RCC 7860 (cell line): ENCODE measurements at regions not wholly inside any gene's neighbourhood (a gene's known extent, or its start where the extent isn't known, plus 50 kb on each side); places are given as distances from the start of the nearest gene placed in this dataset.
"Not testable (repeated sequence)": the region's sequence is repeated elsewhere in the genome, so short reads cannot be mapped to it uniquely, and the experiment has no call there.

Source experiments
- DNase-seq: peaks from one replicate; pipeline ENCODE4 v3.0.0-alpha.2; 2015; ENCODE audit warnings: low spot score
- FAIRE-seq: peaks from 2 replicates; lab custom pipeline; 2012; peaks lifted over from hg19 to GRCh38; lab: Jason Lieb, UNC

DNA sequence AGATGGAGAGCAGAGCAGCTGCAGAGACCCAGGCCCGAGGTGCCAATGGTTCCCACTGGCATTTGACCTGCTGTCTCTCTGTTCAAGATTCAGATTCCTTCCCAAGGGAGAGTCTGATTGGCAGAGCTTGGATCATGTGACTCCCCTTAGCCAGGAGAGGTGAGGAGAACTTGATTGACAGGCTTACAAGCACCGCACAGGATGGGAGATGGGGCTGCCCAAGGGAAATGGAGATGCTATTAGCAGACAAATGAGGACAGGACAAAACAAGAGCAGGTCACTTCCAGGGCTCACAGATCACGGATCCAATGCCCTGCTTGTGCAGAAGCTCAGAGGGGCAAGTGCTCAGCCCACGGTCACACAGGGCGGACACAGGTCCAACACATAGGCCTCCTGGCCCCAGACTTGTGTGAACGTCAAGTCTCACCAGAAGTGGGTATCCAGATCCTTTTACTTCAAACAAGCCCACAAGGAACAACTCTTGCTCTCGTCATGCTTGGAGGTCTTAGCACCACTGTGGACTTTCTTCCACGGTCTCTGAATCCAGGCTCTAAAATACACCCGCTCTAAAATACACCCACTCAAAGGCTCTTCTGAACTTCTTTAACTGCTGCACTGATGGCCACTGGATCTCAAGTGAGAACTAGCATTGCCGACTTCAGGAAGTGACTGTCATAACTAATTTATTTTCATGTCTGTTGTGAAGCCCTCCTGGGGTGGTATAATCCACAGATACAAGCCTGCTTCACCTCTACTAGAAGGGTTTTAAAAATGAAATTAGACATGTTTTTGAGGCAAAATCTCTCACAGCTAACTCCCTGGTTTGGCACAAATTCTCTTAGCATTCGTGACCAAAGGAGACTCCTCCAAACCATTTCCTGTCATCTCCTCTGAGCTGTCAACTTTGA lies 274.9 kb downstream of the RRAGC start:
- no peak for DNase-seq
- FAIRE-seq = no peak

DNA sequence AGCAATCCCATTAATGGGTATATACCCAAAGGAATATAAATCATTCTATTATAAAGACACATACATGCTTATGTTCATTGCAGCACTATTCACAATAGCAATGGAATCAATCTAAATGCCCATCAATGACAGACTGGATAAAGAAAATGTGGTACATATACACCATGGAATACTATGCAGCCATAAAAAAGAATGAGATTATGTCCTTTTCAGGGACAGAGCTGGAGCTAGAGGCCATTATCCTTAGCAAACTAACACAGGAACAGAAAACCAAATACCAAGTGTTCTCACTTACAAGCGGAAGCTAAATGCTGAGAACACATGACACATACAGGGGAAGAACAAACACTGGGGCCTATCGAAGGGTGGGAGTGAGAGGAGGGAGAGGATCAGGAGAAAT lies 276.3 kb downstream of the RRAGC start:
- DNase-seq, FAIRE-seq: not testable (repeated sequence)

DNA sequence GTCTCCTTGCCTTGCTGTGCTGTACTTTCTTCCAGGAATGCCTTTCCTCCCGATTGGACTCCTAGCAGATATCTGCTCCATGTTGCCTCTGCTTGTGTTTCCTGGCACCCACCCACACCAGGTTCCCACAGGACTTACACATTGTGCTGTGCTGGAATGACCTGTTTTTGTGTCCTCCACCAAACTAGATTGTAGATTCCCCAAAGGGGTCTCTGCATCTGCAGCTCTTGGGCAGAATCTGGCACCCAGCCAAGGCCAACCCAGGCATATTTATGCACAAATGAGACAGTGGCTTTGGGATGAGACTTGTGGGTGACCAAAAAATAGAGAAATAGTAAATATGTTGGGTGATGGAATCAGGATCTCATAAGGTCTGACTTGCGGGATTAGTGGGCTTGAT lies 278.2 kb downstream of the RRAGC start:
- FAIRE-seq (no peak), DNase-seq (no peak)

DNA sequence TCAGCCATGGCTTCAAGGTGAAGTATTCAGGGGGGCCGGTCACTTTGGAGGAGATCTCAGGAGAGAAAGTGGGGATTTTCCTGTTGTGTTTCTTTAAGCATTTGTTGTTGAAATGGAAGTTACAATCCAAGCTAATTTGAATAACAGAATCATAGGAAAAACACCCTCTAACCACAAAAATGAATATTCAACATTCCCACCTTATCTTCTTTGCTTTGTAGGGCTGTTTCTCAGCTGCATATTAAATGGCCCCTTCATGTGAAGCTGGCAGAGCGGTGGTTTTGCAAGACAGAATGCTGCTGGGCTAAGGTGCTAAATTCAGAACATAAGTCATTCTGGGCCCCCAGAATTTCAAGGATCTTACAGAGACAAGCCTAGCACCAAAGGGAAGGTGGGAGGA lies 279.0 kb downstream of the RRAGC start:
- FAIRE-seq (no peak), DNase-seq (no peak)

DNA sequence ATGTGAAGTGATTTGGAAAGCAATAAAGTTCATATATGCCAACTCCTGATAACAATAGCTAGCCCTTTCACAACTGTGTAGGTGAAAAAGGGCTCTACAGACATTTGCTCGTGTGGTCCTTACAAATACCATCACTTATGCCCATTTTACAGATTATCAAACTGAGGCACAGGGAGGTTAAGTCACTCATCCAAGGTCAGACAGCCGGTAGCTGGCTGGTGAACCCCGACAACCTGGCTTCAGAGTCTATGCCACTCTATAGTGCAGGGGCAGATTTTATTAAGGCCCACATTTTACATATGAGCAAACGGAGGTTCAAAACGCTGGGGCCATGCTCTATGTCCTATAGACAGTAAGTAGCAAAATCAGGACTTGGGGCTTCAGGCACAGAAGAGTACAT lies 280.5 kb downstream of the RRAGC start:
- FAIRE-seq = no peak

DNA sequence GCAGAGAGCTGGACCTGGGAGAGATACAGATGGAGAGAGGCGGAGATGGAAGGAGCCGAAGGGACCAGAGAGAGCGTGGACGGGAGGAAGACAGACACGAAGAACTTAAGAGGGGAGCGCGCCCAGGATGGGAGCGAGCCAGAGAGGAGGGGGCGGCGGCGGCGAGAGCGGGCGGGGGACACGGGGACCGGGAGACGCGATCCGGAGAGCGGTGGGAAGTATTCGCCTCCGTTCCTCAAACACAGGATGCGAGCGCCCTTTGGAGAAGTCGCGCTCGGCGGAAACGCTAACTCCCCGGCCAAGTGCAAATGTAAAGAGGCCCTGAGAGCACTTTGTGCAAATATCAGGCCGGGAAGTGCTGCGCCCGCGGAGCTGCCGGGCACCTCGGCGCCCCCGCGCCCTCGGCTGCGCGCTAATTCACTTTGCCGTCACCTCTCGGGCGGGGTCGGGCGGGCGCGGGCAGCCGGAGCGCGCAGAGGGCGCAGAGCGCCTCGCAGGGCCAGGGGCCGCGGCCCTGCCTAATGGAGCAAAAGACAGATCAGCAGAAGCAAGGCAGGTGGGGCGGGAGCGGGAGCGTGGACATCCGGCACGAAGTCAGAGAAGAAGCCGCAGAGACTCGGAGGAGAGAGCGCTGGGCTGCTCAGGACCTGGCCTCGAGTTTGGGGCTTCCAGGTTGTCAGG lies 281.2 kb downstream of the RRAGC start:
- no peak for DNase-seq
- no peak for FAIRE-seq

More for the DNA sequence above, 280.5 kb downstream of the RRAGC start:
- no peak for DNase-seq

DNA sequence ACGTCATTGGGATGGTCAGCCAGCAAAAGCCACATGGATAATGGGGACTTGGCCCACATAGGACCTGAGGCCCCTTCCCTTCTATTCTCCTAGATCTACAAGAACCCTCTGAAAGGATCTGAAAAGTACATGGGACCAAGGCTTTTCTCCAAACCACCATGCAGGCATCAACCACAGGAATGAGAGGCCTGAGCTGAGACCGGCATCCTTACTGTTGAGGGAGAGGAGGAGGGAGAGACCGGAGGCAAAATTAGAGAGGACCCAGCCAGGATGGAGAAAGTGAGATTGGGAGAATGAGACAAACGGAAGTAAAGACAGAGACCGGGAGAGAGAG lies 281.7 kb downstream of the RRAGC start:
- no peak for DNase-seq
- FAIRE-seq = no peak

DNA sequence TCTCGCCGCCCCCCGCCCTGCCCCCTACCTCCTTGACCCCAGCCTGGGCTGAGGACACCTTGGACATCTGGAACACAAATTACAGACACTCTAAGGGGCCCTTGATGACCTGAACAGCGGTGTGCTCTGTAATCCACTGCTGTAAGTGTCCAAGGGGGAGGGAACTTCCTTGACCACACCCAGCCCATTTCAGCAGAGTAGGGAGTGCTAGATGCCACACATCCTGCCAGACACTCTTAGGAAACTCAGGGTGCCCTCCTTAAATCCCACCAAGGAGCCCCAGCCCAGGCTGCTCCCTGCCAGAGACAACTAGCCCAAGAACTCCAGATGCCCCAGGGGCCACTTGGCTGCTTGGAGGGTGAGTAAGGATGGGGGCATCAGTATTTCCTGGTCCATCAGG lies 282.2 kb downstream of the RRAGC start:
- no peak for FAIRE-seq
- DNase-seq = no peak

DNA sequence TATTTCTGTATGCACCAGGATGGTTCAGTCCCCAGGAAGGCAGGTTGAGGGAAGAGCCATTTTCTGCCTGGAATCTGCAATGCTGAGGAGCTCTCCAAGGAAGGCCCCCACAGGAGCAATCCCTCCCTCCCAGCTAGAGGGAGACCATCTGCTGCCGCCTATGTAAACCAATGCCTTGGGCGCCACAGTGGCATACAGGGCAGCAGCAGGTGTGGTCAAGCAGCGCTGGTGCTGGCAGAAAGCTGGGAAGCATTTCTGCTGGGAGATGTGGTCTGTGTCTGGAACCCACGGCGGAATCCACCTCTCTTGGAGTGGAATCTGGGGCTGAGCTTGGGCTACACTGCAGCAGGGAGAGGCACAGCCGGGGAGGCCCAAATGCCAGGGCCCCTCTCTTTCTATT lies 283.3 kb downstream of the RRAGC start:
- FAIRE-seq (no peak), DNase-seq (no peak)

DNA sequence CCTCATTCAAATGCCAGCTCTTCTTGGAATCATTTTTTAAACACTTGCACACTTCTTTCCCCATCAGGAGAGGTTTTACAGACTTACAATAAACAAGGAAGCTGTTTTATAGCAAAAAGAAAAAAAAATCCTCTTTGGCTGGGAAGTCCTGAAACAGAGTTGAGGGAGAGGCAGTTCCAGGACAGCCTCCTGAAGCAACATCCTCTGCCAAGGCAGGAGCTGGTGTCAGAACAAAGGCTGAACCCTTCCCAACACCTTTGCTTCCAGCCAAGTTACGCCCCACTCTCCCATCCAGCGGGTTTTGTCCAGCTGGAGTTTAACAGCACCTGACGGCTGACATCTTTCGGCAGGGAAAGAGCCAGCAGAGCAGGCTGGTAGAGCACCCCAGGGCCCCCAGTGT lies 287.8 kb downstream of the RRAGC start:
- DNase-seq = no peak
- FAIRE-seq = no peak

DNA sequence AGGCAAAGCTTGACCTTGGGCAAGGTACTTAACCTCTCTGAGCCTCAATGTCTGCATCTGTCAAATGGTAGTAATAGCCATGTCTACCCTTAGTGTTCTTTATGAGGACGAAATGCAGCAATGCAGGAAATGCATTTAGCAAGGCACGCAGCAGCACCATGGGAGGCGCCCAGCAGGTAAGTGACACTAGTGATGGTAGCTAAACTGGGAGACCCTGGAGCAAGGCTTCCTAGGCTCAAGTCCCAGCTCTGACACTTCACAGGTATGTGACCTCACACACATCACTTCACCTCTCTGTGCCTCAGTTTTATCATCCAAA lies 289.0 kb downstream of the RRAGC start:
- FAIRE-seq (no peak), DNase-seq (no peak)

DNA sequence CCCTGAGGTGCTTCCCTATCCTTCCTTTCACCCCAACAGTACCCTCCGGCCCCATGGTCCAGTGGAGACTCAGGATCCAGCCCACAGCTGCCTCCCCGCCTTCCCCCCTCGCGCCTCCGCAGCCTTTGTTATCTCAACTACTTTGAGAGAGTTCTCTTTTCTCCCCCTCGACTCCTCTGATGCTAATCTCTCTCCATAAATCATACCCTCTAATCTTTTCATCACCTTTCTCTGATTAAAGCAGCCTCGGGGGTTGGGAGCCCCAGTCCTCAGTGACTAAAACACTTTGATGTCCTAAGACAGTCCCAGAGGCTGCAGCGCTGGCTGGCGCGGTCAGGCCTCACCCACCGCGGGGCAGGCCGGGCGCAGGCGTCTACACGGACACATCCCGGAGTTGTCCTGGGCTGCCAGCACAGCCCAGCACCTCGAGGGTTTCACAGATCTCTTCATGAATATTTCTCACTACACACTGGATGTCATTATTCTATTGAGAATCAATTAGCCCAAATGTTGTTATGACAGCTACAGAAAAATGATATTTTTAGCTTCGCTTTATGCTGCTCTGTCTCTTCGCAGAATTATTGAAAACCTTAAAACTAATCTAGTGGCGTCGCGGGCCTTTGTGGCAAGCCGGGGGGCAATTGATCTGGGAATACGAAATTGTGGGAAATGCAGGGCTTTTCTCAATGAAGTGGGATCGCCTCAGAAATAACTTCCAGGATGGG lies 289.5 kb downstream of the RRAGC start:
- DNase-seq (no peak), FAIRE-seq (no peak)

DNA sequence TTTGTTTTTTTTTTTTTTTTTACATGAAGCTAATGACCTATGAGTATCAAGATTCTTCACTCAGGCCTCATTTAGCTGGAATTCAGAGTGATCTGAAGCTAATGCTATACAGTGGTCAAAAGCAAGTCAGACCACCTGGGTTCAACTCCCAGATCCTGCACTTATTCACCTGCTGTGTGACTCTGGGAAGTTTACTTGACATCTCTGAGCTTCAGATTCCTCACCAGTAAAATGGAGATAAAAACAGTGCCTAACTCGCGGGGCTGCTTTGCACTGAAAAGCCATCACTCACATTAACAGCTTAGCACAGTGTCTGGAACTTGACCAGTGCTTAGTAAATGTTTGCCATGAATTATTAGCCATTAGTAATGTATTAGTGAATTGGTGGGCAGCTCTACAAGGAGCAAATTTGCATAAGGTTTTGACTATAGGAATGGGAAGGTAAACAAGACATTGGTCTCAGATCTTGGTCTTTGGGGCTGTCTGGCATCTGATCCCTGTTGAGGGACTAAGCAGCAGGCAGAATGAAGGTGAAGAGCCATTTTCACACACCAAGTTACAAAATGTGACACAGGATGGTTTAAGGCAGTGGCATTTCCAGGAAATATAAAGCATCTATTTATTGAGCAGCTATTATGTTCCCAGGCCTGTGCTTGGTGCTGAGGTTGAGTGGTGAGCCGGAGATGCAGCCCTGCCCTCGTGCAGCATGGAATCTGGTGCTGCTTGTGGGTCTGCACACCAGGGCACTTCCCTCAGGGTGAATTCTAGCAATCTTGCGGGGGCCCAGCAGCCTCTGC lies 291.3 kb downstream of the RRAGC start:
- FAIRE-seq = no peak

DNA sequence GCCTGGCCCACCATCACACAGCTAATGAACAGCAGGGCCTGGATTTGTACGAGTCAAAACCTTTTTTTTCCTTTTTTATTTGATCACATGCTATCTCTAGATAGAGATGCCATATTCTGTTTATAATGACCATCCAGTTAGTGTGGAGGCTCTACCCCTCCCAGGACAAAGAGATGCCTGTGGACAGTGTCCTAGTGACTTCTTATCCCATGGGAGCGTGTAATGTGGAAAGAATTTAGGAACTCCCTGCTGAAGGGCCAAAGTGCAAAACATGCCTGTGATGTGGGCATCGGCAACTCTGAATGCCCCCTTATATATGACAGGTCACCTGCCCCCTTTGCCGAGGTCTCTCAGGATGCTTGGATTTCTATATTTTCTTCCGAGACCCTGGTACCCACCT lies 292.2 kb downstream of the RRAGC start:
- no peak for FAIRE-seq
- no peak for DNase-seq

More for the DNA sequence above, 291.3 kb downstream of the RRAGC start:
- DNase-seq = no peak

DNA sequence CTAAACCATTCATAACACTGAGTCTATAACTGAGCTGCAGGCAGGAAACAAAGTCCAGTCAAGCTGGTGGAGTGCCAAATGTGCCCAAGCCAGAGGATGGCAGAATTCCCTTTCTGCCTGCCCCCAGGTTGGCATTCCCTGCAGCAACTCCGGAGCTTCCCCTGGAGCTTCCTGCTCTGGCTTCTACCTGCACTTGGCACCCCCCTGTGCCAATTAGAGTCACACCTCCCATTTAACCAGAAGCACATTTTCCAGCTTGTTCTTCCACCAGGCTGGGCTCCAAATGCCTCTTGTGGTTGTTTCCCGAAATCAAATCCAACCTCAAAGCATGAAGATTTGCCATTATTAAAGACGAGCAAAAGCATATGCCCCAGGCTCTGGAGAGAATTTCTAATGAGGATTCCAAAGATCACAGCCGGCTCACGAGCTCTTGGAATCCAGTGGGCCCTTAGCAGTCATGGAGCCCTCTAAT lies 294.5 kb downstream of the RRAGC start:
- FAIRE-seq = no peak
- DNase-seq = no peak

DNA sequence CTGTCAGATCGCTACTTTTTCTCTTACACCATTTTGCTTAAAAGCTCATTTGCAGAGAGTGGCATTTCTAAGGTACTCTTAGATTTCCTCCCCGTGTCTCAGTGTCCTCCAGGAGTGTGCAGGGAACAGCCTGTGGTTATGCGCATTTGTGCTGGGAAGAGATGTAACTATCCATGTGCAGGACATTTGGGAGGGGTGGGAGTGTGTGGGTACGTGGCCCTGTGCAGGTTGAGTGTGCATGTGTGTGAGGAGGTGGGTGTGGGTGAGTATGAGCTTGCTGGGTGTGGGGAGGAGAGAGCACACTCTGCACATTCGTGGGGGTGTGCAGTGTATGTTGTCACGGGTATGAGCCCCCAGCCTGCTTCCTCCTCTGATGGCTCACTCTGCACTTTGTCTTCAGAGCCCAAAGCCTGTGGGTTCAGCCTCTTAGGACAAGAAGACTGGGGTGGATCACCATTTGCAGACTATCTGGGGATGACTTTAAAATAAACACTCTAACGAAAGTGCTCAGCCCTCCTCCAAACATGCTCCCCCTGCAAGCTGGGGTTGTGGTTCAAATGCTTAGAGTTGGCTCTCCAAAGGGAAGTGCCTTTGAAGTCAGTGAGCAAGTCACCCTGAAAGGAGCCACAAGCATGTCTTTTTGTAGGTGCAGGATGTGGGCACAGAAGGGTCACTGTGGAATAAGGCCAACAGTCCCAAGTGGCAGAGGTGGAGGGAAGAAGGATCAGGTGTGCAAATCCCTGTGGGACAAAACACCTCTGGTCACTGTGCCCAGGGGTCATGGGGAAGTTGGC lies 295.4 kb downstream of the RRAGC start:
- FAIRE-seq (no peak), DNase-seq (no peak)

DNA sequence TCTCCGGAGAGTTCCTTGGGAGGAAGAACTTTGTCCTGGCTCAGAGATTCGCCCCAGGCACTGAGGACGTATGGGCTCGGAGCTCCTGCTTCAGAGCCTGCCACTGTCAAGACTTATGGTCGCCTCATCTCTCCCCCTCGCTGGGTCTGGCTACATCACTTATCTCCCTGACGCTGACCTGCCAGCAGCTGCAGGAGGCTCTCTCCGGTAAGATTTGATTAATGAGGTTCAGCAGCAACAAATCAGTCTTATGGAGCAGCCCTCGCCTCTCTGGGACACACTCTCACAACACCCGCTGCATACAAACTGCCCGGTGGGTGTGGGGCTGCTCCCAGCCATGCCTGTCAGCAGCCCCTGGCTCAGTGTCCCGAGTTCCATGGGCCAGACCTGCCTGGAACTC lies 297.8 kb downstream of the RRAGC start:
- DNase-seq = no peak
- no peak for FAIRE-seq

DNA sequence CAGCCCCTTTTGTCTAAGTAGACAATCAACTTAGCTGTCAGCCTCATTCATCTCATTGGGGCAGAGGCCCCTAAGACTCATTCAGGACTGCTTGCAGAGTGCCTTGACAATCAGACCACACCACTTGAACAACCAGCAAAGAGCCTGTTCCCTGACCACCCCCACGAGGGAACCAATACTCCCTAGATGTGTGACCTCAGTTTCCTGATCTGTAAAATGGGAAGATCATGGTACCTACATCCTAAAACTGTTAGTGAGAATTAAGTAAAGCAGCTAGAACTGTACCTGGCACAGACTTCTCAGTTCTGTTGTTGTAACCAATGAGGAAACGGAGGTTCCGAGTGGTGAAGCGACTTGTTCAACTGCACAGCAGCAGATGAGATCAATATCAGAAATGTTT lies 298.5 kb downstream of the RRAGC start:
- FAIRE-seq (no peak), DNase-seq (no peak)

DNA sequence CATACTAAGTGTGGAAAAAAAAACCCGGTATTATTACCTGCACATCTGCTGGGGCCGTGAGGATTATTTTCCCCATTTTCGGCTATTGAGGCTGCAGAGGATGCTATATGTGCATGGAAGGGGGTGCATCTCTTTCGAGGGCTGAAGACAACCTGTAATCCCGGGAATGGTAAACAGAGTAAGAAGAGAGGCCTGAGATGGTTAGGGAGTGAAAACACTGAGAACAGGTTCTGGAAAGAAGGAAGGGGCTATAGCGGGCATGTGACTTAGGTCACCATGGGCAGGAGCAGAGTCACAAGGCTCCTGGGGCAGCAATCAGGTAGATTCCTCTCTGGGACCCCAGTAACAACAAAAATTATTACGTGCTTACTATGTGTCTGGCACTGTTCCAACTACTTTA lies 299.1 kb downstream of the RRAGC start:
- DNase-seq (no peak), FAIRE-seq (no peak)

DNA sequence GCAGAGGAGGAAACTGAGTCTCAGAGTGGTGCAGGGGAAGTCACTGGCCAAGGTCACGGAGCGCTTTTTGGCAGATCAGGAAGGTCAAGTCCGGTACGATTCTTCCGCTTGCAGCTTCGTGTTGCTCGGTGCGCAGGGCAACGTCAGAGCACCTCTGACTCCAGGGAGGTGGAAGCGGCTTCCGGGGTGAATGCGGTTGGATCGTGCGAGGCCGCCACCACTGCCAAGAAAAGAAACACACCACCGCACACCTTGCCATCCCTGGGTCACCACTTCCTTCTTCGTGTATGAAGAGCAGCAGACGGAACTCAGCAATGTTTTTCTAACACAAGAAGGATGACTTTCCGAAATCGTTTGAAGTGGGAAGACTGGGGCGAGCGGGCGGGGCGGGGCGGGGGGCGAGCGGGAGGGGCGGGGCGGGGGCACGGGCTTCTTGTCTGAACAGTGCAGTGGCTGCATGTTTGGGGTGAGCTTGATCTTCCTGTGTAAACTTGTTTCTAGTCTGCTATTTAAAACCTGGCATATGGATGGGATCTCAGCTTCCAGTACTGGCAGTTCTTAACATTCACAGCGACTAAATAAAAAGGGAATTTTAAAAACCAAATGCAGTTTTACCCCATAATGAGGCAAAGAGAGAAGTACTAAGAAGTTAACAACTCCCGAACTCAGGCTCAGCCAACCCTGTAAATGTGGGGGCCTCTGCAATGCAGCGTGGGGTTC lies 300.0 kb downstream of the RRAGC start:
- DNase-seq (no peak), FAIRE-seq (no peak)
